HepG2 (cell line): ENCODE measurements at regions not wholly inside any gene's neighbourhood (a gene's known extent, or its start where the extent isn't known, plus 50 kb on each side); places are given as distances from the start of the nearest gene placed in this dataset.

Source experiments
- ATAC-seq: fragments of 200-7000 bp; cut with Tn5 transposase; 3 replicates; pipeline ENCODE4 v1.9.1; 2020; ENCODE audit warnings: mild to moderate bottlenecking, moderate library complexity
- BruUV-seq: library from RNA; stranded (reverse); fragments of 400-500 nt; replicated peaks from 2 replicates; lab custom pipeline; 2021; lab: Mats Ljungman, UMichigan
- CTCF ChIA-PET: fragments of 300-600 bp; formaldehyde crosslinking; extraction: SDS; loops from one replicate; lab custom pipeline; 2021; ENCODE audit warnings: low total read pairs, inconsistent platforms, low intra/inter-chr PET ratio; lab: Yijun Ruan, JAX
- POLR2A ChIA-PET: fragments of 350-600 bp; sonication (Branson Sonifier 250); formaldehyde crosslinking; loops from one replicate; lab custom pipeline; 2020; ENCODE audit warnings: antibody characterized with exemption, inconsistent platforms; lab: Yijun Ruan, JAX
- DNase-seq: peaks from one replicate; pipeline ENCODE4 v3.0.0-alpha.2; 2015; ENCODE audit warnings: low spot score
- FAIRE-seq: peaks from 3 replicates; lab custom pipeline; 2011; peaks lifted over from hg19 to GRCh38; lab: Jason Lieb, UNC
- H2AFZ ChIP-seq: one replicate; pipeline ENCODE4 v1.6.1; 2011; ENCODE audit warnings: low read length, inconsistent platforms
- H3K27ac ChIP-seq: fragments of 300-600 bp; 3 replicates; pipeline ENCODE4 v1.8.0; 2011; ENCODE audit warnings: mixed run types, mild to moderate bottlenecking, mixed read lengths, low read length, inconsistent platforms; ENCODE audit not compliant: insufficient read depth; ENCODE audit errors: extremely low read length
- H3K27me3 ChIP-seq, 2 experiments: fragments of 200-600 bp in 1 of 2; 2 replicates in 1 of 2; 3 replicates in 1 of 2; pipeline versions ENCODE4 v1.6.0 to v1.8.0; 2011; ENCODE audit warnings: low read length in 2 of 2, mild to moderate bottlenecking in 2 of 2, moderate library complexity in 2 of 2, inconsistent platforms in 1 of 2; ENCODE audit not compliant: insufficient read depth in 2 of 2, control insufficient read depth in 1 of 2
- H3K36me3 ChIP-seq, 2 experiments: fragments of 200-600 bp in 1 of 2; replicated peaks in 1 of 2; 2 replicates in 1 of 2; 3 replicates in 1 of 2; pipeline versions ENCODE4 v1.5.1 to v1.8.0; 2011; ENCODE audit warnings: low read length in 2 of 2, inconsistent platforms in 1 of 2; ENCODE audit not compliant: insufficient read depth in 2 of 2, control insufficient read depth in 1 of 2
- H3K4me1 ChIP-seq: 2 replicates; pipeline ENCODE4 v1.5.1; 2012; ENCODE audit warnings: low read length, inconsistent platforms; ENCODE audit not compliant: insufficient read depth
- H3K4me2 ChIP-seq: 2 replicates; pipeline ENCODE4 v1.6.0; 2011; ENCODE audit warnings: low read depth, low read length, inconsistent platforms
- H3K4me3 ChIP-seq, 3 experiments: fragments of 200-600 bp in 1 of 3; sonication (generic), shearing (Covaris generic) in 1 of 3; replicated peaks in 1 of 3; 2 replicates each; pipeline ENCODE4 v1.5.1; 2011 to 2016; ENCODE audit warnings: low read length in 3 of 3, inconsistent platforms in 2 of 3, low read depth in 2 of 3, mild to moderate bottlenecking in 2 of 3, control low read depth in 1 of 3, mixed read lengths in 1 of 3; ENCODE audit not compliant: insufficient read depth in 1 of 3
- H3K79me2 ChIP-seq: one replicate; pipeline ENCODE4 v1.6.1; 2011; ENCODE audit warnings: low read length, inconsistent platforms; ENCODE audit not compliant: insufficient read depth
- H3K9ac ChIP-seq: 2 replicates; pipeline ENCODE4 v1.6.0; 2011; ENCODE audit warnings: mild to moderate bottlenecking, low read depth, low read length, inconsistent platforms; ENCODE audit not compliant: insufficient read depth
- H3K9me3 ChIP-seq: 2 replicates; pipeline ENCODE4 v1.5.1; 2012; ENCODE audit warnings: mild to moderate bottlenecking, low read length
- H4K20me1 ChIP-seq: 2 replicates; pipeline ENCODE4 v1.6.0; 2011; ENCODE audit warnings: inconsistent platforms, mild to moderate bottlenecking, low read length, moderate library complexity; ENCODE audit not compliant: insufficient read depth
- AKAP8 ChIP-seq: sonication (generic); formaldehyde crosslinking; IDR thresholded peaks from 2 replicates; pipeline ENCODE4 v1.5.1; 2020; ENCODE audit warnings: mild to moderate bottlenecking, missing genetic modification reagents
- NFYC ChIP-seq: IDR thresholded peaks from 2 replicates; pipeline ENCODE4 v1.6.1; 2016; ENCODE audit warnings: missing genetic modification reagents, missing compliant biosample characterization
- THYN1 ChIP-seq: sonication (generic); formaldehyde crosslinking; IDR thresholded peaks from 2 replicates; pipeline ENCODE4 v1.8.1; 2023; ENCODE audit warnings: low read depth, mild to moderate bottlenecking, moderate library complexity, missing genetic modification reagents, borderline replicate concordance
- ZC3H13 ChIP-seq: sonication (generic); formaldehyde crosslinking; IDR thresholded peaks from 2 replicates; pipeline ENCODE4 v1.8.1; 2023; ENCODE audit warnings: mild to moderate bottlenecking, missing genetic modification reagents, moderate library complexity
- ZKSCAN1 ChIP-seq: fragments of 150-350 bp; IDR thresholded peaks from 2 replicates; pipeline ENCODE4 v1.6.1; 2014; ENCODE audit warnings: low read length
- ZNF883 ChIP-seq: sonication (generic); formaldehyde crosslinking; IDR thresholded peaks from 2 replicates; pipeline ENCODE4 v1.5.1; 2020; ENCODE audit warnings: mild to moderate bottlenecking, missing genetic modification reagents; ENCODE audit errors: not compliant biosample characterization
- WGBS: methylation state at CpG from one replicate; pipeline ENCODE4 v1.1.6; 2017; ENCODE audit warnings: low lambda C conversion rate; 5-methylcytosine and 5-hydroxymethylcytosine counted together
- in situ Hi-C: cut with HindIII; loops from 2 replicates; pipeline ENCODE4 v1.10.0; 2017; ENCODE audit warnings: low pct_unique_long_range_greater_than_20kb; ENCODE audit not compliant: extremely low pct_ligation_motif_present
- intact Hi-C: fragments of 100-400 bp; cut with micrococcal nuclease; formaldehyde crosslinking; loops from one replicate; pipeline ENCODE4 v1.10.0; 2022; ENCODE audit not compliant: unreplicated experiment
- TF ChIP-seq, protein P1 (sequence below): IDR thresholded peaks from 2 replicates; pipeline ENCODE4 v1.6.1; 2016; ENCODE audit warnings: missing compliant biosample characterization, missing genetic modification reagents, borderline replicate concordance
- TF ChIP-seq, protein P2 (sequence below): sonication (generic); formaldehyde crosslinking; IDR thresholded peaks from 2 replicates; pipeline ENCODE4 v1.8.0; 2023; ENCODE audit warnings: mild to moderate bottlenecking, missing genetic modification reagents
- TF ChIP-seq, protein P3 (sequence below): sonication (generic); formaldehyde crosslinking; IDR thresholded peaks from 2 replicates; pipeline ENCODE4 v1.9.0; 2021; ENCODE audit warnings: missing genetic modification reagents, borderline replicate concordance
- TF ChIP-seq, protein P4 (sequence below): sonication (generic); formaldehyde crosslinking; IDR thresholded peaks from one replicate; pipeline ENCODE4 v1.5.1; 2020; ENCODE audit warnings: mild to moderate bottlenecking, missing genetic modification reagents; ENCODE audit errors: not compliant biosample characterization

DNA sequence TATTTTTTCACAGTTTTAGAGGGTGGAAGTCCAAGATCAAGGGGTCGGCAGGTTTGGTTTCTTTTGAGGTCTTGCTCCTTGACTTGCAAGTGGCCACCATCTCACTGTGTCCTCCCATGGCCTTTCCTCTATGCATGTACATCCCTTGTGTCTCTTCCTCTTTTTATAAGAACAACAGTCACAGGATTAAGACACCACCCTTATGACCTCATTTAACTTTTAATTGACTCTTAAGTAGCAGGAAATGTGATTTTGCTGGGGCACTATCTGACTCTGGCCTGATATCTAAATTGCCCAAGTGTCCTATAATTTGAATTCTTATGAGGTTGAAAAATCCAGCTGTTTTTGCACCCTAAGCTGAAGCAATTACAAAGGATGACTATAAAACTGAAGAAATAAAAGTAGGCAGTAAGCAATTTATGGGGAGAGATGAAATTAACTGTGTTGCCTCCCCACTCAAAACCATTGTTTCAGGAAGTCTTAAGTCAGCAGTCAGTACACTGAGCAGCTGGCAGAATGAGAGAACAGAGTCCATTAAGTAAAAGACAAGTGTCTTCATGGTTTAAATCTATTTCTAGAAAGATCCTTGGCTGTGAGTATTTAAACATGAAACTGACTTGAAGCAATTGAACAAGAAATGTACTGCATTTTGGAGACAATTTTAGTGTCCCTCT, 601.3 kb downstream of the SPRY1 start:
- no peaks in the 10 kb centered on the region for H4K20me1 ChIP-seq
- H3K36me3 ChIP-seq: no peaks in the 10 kb centered on the region
- in situ Hi-C loops (no loop called here), intact Hi-C loops (loop anchor here (10.0 kb wide), 1 partner anchor 893 kb away; no protein-coding TSS in a partner anchor)
- DNase-seq (no peak), ATAC-seq (no peak), FAIRE-seq (no peak)
- H3K79me2 ChIP-seq: no peaks in the 10 kb centered on the region
- H3K4me3 ChIP-seq: no peak overlapping the region
- H3K4me2 ChIP-seq: no peak overlapping the region
- H3K9me3 ChIP-seq: no peaks in the 10 kb centered on the region
- H3K27me3 ChIP-seq: no peaks in the 10 kb centered on the region
- 3% methylated on average over 1 of the region's 1 CpG for WGBS
- ChIA-PET POLR2A (no interaction called here), CTCF (interaction anchor here (0.8 kb wide), 1 partner anchor 225 kb away, joined by 3 read pairs; no protein-coding TSS in a partner anchor)
- no peak overlapping the region for H3K27ac ChIP-seq
- no peaks in the 10 kb centered on the region for H3K4me1 ChIP-seq
- no peak overlapping the region for H3K9ac ChIP-seq
- no peak overlapping the region for H2AFZ ChIP-seq
- BruUV-seq: no TSS peak
- TF ChIP-seq, protein P1, sequence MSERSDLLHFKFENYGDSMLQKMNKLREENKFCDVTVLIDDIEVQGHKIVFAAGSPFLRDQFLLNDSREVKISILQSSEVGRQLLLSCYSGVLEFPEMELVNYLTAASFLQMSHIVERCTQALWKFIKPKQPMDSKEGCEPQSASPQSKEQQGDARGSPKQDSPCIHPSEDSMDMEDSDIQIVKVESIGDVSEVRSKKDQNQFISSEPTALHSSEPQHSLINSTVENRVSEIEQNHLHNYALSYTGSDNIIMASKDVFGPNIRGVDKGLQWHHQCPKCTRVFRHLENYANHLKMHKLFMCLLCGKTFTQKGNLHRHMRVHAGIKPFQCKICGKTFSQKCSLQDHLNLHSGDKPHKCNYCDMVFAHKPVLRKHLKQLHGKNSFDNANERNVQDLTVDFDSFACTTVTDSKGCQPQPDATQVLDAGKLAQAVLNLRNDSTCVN (CRISPR knock-in tag): no peak
- TF ChIP-seq ZKSCAN1: no peak
- TF ChIP-seq, protein P2, sequence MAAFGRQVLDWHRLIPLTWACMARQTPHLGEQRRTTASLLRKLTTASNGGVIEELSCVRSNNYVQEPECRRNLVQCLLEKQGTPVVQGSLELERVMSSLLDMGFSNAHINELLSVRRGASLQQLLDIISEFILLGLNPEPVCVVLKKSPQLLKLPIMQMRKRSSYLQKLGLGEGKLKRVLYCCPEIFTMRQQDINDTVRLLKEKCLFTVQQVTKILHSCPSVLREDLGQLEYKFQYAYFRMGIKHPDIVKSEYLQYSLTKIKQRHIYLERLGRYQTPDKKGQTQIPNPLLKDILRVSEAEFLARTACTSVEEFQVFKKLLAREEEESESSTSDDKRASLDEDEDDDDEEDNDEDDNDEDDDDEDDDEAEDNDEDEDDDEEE (CRISPR knock-in tag): no peak
- TF ChIP-seq, protein P3, sequence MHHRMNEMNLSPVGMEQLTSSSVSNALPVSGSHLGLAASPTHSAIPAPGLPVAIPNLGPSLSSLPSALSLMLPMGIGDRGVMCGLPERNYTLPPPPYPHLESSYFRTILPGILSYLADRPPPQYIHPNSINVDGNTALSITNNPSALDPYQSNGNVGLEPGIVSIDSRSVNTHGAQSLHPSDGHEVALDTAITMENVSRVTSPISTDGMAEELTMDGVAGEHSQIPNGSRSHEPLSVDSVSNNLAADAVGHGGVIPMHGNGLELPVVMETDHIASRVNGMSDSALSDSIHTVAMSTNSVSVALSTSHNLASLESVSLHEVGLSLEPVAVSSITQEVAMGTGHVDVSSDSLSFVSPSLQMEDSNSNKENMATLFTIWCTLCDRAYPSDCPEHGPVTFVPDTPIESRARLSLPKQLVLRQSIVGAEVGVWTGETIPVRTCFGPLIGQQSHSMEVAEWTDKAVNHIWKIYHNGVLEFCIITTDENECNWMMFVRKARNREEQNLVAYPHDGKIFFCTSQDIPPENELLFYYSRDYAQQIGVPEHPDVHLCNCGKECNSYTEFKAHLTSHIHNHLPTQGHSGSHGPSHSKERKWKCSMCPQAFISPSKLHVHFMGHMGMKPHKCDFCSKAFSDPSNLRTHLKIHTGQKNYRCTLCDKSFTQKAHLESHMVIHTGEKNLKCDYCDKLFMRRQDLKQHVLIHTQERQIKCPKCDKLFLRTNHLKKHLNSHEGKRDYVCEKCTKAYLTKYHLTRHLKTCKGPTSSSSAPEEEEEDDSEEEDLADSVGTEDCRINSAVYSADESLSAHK (CRISPR knock-in tag): no peak
- no peak for TF ChIP-seq THYN1 (CRISPR knock-in tag)
- TF ChIP-seq, protein P4, sequence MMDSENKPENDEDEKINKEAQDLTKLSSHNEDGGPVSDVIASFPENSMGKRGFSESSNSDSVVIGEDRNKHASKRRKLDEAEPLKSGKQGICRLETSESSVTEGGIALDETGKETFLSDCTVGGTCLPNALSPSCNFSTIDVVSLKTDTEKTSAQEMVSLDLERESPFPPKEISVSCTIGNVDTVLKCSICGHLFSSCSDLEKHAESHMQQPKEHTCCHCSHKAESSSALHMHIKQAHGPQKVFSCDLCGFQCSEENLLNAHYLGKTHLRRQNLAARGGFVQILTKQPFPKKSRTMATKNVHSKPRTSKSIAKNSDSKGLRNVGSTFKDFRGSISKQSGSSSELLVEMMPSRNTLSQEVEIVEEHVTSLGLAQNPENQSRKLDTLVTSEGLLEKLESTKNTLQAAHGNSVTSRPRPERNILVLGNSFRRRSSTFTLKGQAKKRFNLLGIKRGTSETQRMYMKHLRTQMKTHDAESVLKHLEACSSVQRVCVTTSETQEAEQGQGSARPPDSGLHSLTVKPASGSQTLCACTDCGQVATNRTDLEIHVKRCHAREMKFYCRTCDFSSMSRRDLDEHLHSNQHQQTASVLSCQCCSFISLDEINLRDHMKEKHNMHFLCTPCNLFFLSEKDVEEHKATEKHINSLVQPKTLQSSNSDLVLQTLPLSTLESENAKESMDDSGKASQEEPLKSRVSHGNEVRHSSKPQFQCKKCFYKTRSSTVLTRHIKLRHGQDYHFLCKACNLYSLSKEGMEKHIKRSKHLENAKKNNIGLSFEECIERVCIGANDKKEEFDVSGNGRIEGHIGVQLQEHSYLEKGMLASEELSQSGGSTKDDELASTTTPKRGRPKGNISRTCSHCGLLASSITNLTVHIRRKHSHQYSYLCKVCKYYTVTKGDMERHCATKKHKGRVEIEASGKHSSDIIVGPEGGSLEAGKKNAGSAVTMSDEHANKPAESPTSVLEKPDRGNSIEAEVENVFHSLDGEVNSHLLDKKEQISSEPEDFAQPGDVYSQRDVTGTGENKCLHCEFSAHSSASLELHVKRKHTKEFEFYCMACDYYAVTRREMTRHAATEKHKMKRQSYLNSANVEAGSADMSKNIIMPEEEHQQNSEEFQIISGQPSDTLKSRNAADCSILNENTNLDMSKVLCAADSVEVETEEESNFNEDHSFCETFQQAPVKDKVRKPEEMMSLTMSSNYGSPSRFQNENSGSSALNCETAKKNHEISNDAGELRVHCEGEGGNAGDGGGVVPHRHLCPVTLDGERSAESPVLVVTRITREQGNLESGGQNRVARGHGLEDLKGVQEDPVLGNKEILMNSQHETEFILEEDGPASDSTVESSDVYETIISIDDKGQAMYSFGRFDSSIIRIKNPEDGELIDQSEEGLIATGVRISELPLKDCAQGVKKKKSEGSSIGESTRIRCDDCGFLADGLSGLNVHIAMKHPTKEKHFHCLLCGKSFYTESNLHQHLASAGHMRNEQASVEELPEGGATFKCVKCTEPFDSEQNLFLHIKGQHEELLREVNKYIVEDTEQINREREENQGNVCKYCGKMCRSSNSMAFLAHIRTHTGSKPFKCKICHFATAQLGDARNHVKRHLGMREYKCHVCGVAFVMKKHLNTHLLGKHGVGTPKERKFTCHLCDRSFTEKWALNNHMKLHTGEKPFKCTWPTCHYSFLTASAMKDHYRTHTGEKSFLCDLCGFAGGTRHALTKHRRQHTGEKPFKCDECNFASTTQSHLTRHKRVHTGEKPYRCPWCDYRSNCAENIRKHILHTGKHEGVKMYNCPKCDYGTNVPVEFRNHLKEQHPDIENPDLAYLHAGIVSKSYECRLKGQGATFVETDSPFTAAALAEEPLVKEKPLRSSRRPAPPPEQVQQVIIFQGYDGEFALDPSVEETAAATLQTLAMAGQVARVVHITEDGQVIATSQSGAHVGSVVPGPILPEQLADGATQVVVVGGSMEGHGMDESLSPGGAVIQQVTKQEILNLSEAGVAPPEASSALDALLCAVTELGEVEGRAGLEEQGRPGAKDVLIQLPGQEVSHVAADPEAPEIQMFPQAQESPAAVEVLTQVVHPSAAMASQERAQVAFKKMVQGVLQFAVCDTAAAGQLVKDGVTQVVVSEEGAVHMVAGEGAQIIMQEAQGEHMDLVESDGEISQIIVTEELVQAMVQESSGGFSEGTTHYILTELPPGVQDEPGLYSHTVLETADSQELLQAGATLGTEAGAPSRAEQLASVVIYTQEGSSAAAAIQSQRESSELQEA: no peak
- no peak for TF ChIP-seq AKAP8 (CRISPR knock-in tag)
- TF ChIP-seq ZC3H13 (CRISPR knock-in tag): no peak
- no peak for TF ChIP-seq ZNF883
- no peak for TF ChIP-seq NFYC
